HG03354 (cell line): ENCODE measurements at regions not wholly inside any gene's neighbourhood (a gene's known extent, or its start where the extent isn't known, plus 50 kb on each side); places are given as distances from the start of the nearest gene placed in this dataset.
"Not testable (repeated sequence)": the region's sequence is repeated elsewhere in the genome, so short reads cannot be mapped to it uniquely, and the experiment has no call there.

Experiments
- ATAC-seq: cut with Tn5 transposase; IDR thresholded peaks from one replicate; pipeline ENCODE4 v1.9.1; 2021; ENCODE audit warnings: mild to moderate bottlenecking; ENCODE audit not compliant: unreplicated experiment, poor library complexity, severe bottlenecking

- no peak for ATAC-seq
These were observed 55.2 kb upstream of the MDM1 start for GRCh38 chr12:68387338-68387737.

DNA sequence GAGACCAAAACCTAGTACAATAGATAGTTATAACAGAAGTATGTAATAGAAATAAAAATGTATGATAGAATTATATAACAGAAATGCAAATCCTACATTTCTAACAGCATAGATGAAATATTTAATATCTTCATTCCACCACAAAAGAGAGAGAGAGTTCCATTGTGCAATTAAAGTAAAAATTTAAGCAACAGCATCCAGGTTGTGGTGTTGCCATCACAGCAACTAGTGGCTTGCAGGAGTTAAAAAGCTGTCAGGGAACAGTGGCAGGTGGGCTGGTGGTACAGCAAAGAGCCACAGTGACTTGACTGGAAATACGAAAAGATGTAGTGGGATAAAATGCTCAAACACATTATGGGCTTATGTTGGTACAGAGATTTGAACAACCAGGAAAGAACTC is 57.1 kb upstream of the MDM1 start:
- no peak for ATAC-seq

- no peak for ATAC-seq
These were observed 59.8 kb upstream of the MDM1 start for GRCh38 chr12:68391937-68392336.

DNA sequence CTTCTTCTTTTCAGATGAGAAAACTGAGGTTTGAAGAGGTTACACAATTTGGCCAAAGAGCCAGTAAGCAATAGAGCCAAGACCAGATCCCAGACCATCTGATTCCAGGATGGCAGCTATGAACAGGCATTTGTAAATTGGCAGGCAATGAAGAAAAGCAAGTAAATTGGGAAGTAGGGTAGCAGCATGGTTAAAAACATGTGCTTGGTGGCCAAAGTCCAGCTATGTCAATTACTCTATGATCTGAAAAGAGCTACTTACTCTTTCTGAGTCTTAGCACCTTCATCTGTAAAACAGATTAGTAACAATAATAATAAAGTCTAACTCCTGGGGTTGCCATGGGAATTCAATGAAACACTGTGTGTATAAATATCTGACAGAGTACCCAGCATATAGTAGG is 60.2 kb upstream of the MDM1 start:
- ATAC-seq = no peak

DNA sequence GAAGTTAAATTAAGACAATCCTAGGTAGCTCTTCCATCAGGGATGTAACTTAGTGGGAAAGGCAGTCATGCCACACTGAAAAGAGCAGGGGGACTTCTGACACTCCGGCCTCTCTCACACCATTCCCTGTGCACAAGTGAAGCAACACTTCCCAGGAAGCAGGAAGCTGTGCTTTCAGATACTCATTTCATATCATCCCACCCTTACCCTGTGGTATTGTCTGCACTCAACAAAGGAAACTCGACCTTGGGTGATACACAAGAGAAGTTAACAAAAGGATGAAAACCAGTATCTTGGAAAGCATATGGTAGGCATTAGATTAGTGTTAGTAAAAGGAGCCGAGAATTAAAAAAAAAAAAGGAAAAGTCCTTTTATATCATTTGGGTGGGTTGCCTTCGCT is 61.3 kb upstream of the MDM1 start:
- ATAC-seq = no peak

- no peak for ATAC-seq
These were observed 65.5 kb upstream of the MDM1 start for GRCh38 chr12:68397566-68398158.

- ATAC-seq = not testable (repeated sequence)
These were observed 66.5 kb upstream of the MDM1 start for GRCh38 chr12:68398689-68399088.

- ATAC-seq = no peak
These were observed 68.2 kb upstream of the MDM1 start for GRCh38 chr12:68400226-68400829.

- no peak for ATAC-seq
These were observed 70.3 kb upstream of the MDM1 start for GRCh38 chr12:68402422-68402821.

- ATAC-seq = no peak
These were observed 71.1 kb upstream of the MDM1 start for GRCh38 chr12:68403296-68403695.

DNA sequence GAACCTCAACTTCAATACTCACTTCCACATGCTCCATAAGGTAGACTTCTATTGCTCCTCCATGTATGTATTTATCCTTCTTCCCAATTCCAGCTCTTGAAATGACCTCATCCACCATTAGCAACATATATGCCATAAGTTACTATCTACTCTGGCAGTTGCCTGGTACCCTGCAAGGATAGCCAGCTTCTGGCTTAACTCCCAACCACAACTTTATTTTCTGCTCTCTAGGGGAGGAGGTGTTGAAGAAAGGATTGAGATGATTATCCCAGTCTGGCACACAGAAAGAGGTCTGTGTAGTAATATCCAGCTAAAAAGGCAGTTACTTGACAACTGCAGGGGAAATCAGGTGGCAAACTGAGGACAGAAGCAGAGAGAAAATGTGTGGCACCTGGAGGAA is 71.5 kb upstream of the MDM1 start:
- no peak for ATAC-seq

- no peak for ATAC-seq
These were observed 73.2 kb upstream of the MDM1 start for GRCh38 chr12:68405343-68405781.

DNA sequence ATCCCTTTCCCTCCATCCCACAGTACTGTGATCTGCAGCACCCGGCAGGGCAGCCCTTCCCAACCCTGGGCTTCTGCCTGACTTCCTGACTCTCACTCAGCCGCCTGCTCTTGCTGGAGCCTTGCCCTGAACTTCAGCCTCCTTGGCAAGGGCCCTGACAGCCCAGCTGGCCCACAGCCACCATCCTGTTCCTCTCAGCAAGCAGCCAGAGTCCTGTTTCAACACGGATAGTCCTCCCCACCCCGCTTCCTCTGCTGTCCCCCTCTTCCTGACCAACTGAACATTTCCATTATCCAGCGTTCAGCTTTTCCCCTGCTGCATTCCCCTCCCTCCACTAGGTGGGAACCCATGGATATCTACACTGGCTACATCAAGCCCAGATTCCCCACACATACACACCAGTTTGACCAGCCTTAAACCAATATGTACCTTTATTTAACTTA is 74.0 kb upstream of the MDM1 start:
- ATAC-seq = no peak

- no peak for ATAC-seq
These were observed 74.7 kb upstream of the MDM1 start for GRCh38 chr12:68406911-68407310.

- ATAC-seq = no peak
These were observed 78.0 kb upstream of the MDM1 start for GRCh38 chr12:68410018-68410660.

DNA sequence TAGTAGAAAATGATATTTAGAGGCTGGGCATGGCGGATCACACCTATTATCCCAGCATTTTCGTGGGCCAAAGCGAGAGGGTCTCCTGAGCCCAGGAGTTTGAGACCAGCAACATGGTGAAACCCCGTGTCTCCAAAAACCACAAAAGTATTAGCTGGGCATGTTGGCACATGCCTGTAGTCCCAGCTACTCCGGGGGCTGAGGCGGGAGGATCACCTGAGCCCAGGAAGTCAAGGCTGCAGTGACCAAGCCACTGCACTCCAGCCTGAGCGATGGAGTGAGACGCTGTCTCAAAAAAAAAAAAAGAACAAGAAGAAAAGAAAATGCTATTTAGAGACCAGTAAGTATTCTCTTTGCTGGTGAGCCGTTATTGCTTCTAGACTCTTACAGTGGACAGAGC is 79.2 kb upstream of the MDM1 start:
- ATAC-seq = no peak

GRCh38 chr12:68414988-68415387 is 82.8 kb upstream of the MDM1 start:
- ATAC-seq = no peak

DNA sequence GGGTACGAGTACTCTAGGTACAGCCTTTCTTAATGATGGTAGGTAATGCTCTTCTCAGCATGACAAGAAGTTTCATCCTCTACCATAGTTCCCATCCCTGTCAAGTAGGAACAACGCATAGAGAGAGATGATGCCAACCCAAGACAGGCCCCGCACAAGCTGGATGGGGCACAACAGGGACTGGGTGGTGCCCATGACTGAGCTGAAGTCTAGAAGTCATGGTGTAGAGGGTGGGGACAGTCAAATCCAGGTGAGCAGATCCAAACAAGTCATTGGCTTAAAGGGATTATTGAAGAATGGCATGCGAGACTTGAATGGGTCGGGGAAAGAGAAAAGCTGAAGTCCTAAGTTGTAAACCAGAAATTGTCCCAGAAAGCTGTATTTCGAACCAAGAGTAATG is 84.2 kb upstream of the MDM1 start:
- ATAC-seq = no peak

DNA sequence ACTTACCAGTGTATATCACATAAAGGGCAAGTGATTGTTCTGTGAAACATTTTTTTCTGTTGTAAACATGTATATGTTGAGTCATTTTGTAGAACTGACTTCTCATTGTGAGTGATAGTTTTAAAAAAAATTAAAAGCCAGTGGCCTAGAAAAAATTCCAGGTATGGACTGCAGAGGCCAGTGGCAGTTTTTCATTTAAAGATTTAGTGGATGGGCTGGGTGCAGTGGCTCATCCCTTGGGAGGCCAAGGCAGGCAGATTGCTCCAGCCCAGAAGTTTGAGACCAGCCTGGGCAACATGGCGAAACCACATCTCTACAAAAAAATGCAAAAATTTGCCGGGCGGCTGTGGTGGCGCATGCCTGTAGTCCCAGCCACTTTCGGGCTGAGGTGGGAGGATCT is 84.7 kb upstream of the MDM1 start:
- ATAC-seq = no peak

- no peak for ATAC-seq
These were observed 85.9 kb upstream of the MDM1 start for GRCh38 chr12:68418137-68418460.

- no peak for ATAC-seq
These were observed 88.3 kb upstream of the MDM1 start for GRCh38 chr12:68420225-68421010.
